AG10803 (cell line): ENCODE measurements at regions not wholly inside any gene's neighbourhood (a gene's known extent, or its start where the extent isn't known, plus 50 kb on each side); places are given as distances from the start of the nearest gene placed in this dataset.
"Not testable (repeated sequence)": the region's sequence is repeated elsewhere in the genome, so short reads cannot be mapped to it uniquely, and the experiment has no call there.

ENCODE experiments used
- DNase-seq: peaks from one replicate; pipeline ENCODE4 v3.0.0; 2010; ENCODE audit warnings: low read depth
- H3K4me3 ChIP-seq: 2 replicates; pipeline ENCODE4 v1.5.1; 2011; ENCODE audit warnings: mild to moderate bottlenecking, low read length, control low read depth
- TF ChIP-seq, protein P1 (sequence below): conservative IDR thresholded peaks from 2 replicates; pipeline ENCODE4 v1.5.1; 2011; ENCODE audit warnings: mild to moderate bottlenecking, low read length, control low read depth, inconsistent platforms

DNA sequence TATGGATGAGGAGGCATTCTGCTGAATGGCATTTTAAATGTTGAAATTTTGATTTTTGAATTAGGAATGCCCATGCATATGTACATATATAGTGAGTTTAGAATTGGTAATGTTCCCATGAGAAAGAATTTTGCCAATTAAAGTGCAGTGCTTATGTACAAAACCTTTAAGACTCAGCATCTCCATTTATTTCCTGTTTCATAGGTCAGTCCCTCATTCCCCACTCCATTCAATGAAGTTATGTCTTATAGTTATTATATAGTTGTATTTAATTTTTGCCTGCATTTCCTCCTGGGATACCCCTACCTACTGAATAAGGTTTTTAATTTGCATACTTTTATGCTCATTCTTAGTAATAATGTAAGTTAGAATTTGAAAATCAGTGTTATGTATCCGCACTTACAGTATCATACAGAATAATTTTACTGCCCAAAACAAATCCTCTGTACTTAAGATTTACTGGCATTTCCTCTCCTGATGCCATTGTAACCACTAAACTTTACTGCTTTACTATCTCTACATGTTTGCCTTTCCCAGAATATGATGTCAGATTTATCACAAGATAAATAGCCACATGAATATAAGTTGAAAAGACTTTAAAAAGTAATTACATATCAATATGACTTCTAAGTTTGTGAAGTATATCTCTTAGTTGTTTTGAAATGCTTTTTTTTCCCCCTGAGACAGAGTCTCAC, 389.1 kb upstream of the NDN start:
- no peak for DNase-seq
- TF ChIP-seq, protein P1, sequence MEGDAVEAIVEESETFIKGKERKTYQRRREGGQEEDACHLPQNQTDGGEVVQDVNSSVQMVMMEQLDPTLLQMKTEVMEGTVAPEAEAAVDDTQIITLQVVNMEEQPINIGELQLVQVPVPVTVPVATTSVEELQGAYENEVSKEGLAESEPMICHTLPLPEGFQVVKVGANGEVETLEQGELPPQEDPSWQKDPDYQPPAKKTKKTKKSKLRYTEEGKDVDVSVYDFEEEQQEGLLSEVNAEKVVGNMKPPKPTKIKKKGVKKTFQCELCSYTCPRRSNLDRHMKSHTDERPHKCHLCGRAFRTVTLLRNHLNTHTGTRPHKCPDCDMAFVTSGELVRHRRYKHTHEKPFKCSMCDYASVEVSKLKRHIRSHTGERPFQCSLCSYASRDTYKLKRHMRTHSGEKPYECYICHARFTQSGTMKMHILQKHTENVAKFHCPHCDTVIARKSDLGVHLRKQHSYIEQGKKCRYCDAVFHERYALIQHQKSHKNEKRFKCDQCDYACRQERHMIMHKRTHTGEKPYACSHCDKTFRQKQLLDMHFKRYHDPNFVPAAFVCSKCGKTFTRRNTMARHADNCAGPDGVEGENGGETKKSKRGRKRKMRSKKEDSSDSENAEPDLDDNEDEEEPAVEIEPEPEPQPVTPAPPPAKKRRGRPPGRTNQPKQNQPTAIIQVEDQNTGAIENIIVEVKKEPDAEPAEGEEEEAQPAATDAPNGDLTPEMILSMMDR = no peak
- H3K4me3 ChIP-seq = no peak overlapping the region

DNA sequence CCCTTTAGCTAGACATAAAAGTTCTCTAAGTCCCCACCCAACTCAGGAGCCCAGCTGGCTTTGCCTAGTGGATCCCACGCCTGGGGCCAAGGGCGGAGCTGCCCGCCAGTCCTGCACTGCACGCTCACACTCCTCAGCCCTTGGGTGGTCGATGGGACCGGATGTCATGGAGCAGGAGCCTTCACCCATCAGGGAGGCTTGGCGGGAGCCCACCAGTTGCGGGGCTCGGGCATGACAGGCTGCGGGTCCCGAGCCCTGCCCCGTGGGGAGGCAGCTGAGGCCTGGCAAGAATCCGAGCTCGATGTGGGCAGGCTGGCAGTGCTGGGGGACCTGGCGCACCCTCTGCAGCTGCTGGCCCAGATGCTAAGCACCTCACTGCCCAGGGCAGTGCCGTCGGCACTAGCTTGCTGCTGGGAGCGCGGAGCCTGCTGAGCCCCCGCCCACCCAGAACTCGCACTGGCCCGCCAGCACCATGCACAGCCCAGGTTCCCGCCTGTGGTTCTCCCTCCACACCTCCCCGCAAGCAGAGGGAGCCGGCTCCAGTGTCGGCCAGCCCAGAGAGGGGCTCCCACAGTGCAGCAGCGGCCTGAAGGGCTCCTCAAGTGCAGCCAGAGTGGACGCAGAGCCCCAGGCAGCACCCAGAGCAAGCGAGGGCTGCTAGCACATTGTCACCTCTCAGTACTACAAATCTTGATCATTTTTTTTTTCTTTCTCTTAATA, 391.4 kb upstream of the NDN start:
- TF ChIP-seq, protein P1 = no peak
- no peak overlapping the region for H3K4me3 ChIP-seq
- no peak for DNase-seq

DNA sequence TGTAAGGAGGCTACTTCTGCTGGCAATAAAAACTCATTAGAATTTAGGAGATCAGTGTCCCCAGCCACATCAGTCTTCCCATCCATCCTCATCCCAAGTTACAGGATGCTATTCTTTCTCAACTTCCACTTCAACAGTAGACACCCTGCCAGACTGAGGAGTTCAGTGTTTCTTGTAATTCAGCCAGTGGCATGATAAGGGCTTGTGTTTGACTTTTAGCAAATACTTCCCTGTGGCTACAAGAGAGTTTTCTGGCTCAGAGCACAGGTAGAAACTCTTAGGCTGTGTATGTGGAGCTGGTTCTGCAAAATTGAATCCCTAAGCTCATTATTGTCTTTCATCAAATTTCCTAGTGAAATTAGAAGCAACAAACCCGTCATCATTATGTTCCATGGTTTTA, 401.8 kb upstream of the NDN start:
- DNase-seq, H3K4me3 ChIP-seq: not testable (repeated sequence)

DNA sequence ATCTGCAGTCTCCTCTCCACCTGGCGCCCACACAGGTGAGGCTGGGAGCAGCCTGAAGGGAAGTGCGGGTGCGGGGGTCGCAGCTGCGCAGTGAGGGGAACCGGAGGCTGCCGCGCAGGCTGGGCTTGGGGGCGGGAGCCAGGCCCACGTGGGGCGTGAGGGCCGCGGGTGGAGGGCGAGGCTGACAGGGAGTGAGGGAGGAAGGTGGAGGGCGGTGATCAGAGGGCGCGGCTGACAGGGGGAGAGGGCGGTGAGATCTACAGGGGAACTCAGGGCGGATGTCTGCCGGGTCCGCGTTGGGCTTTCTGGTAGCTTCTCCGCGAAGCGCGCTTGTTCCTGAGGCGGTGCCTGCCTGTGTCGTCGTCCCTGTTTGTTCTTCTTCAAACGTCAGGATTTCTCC, 414.4 kb upstream of the NDN start:
- not testable (repeated sequence) for H3K4me3 ChIP-seq, DNase-seq

DNA sequence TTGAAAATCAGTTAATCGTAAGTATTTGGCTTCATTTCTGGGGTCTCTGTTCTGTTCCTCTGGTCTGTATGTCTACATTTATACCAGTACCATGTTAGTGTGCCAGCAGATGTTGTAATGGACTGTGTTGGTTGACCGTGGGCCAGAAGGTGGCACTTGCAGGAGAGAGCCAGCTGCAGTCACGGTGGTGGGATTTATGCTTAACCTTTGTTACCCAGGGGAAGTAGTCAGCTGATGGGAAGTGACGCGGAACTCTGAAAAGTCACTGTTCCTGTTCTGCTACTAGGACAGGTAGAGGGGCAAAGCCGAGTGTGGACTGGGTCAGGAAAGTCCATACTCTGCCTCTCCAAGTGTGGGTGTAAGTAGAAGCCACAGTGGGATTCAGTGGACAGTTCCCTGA, 420.4 kb upstream of the NDN start:
- H3K4me3 ChIP-seq, DNase-seq: not testable (repeated sequence)

DNA sequence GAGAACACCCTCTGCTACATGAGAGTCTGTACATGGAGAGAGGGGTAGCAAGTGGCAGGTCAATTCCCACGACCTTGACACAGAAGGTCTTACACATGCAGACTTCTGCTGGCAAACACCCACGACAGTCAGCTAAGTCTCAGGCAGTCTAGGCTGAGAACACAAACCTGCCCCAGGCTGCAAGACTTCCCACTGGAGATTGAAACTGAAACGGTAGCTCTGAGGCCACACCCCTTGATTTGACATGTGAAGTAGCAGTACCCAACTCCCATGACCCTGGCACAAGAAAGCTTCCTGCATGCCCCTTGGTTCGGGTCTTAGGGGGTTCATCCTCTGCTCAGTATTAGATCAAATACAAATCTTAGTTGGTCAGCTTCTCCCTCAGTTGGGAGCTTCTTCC, 420.8 kb upstream of the NDN start:
- H3K4me3 ChIP-seq, DNase-seq: not testable (repeated sequence)

DNA sequence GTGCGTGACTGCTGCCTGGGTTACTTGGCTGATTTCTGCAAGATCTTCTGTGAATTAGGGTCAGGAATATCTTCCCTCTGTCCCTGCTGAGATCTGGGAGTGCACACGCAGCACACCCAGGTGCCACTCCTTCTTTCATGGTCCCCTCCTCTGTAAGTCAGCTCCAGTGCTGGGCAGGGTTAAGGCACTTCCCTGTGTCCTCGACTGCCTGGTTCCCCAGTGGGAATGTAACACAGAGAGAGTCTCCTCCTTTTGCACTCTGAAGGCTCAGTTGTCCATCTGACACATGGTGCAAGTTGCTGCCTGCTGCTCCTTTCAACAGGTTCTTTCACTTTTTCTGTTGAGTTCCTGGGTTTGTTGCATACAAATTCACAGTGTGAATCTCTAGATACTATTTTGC, 421.2 kb upstream of the NDN start:
- H3K4me3 ChIP-seq, DNase-seq: not testable (repeated sequence)

DNA sequence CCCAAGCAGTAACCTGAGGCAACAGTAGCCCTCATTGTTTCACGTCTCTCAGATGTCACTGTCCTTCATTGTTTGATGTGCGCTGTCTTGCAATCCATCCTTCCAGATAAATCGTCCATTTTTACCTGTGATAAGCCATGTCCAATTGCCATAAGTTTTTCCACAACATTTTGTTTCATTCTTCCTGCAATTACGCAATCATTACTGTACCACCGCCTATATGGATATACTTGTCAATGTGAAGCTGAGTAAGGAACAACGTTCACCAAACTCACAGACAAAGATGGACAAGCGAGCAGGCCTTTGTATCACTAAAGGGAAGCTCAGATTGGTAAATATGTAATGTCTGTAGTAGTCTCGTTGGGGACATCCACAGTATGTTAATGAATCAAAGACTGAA, 452.5 kb upstream of the NDN start:
- DNase-seq, H3K4me3 ChIP-seq: not testable (repeated sequence)

DNA sequence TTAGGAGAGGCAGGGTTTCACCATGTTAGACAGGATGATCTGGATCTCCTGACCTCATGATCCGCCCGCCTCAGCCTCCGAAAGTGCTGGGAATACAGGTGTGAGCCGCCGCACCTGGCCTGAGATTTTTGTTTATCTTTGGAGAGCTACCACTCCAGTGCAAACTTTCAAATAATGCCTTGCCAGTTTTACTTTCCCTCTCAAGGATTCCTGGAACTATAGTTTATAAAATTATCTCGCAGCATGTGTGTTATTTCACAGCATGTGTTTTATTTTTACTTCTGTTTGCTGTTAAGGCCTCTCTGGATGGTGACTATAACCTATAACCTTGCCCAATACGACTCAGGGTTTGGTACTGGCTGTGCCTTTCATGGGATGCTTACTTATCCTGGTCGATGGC, 458.0 kb upstream of the NDN start:
- DNase-seq, H3K4me3 ChIP-seq: not testable (repeated sequence)

DNA sequence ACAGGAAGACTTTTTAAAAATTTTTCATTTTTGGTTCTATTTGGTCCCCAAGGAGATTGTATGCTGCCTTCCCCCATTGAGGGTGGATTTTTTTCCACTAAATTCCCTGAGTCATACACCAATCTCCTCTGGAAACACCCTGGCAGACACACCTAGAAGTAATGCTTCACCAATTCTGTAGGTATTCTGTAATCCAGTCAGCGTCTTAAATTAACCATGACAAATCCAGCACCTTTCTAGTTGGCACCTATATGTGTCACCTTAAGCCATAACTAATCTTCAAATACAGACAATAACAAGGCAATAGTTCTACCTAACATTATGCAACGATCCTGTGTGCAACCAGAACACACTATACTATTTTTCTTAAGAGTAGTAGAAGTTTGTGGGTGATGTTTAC, 459.1 kb upstream of the NDN start:
- TF ChIP-seq, protein P1 = no peak
- no peak for DNase-seq
- no peak overlapping the region for H3K4me3 ChIP-seq

DNA sequence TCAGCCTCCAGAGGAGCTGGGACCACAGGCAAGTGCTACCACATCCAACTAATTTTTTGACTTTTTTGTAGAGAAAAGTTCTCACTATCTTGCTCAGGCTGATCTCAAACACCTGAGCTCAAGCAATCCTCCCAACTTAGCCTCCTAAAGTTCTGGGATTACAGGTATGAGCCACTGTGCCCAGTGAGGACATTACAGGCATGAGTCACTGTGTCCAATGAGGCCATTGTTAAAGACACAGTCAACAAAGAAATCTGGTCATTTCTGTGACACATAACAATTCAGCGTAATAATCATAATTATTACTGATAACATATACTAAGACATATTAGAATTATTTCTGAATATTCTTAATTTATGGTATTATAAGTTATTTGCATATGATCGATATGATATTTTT, 463.4 kb upstream of the NDN start:
- no peak for DNase-seq
- H3K4me3 ChIP-seq = no peak overlapping the region
- TF ChIP-seq, protein P1 = no peak

DNA sequence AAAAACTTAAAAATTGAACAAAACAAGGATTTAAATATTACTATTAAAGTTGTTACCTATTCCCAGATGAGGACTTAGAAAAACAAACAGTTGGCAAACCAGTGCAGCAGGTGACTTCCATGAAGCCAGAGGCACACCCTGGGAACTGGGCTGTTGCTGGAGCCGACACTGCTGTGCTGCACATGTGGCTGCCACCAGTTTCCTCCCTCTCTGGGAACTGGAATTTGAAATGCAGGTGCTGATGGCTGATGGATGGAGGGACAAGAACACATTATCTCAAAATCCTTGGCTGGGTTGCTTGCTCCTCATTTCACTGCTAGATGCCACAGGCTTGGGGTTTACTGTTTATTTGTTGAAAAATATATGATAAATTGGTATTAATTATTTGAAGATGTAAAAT, 471.2 kb upstream of the NDN start:
- not testable (repeated sequence) for H3K4me3 ChIP-seq, DNase-seq

DNA sequence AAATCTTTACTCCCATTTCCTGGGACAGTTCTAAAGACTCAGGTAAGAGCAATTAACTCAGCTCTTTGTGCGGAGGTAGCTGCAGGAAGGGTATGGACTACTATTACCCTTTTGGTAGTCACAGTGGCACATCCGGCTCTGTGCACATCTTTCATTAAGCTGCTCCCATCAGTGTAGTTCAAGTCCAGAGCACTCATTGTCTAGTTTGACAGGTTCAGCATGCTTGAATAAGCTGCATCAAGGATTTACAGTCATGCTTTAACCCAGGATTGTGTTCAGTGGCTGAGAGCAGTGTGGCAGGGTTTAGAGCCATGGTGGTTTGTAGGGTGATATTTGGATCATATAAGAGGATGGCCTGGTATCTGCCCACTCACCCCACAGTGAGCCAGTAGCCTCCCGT, 478.4 kb upstream of the NDN start:
- not testable (repeated sequence) for H3K4me3 ChIP-seq

DNA sequence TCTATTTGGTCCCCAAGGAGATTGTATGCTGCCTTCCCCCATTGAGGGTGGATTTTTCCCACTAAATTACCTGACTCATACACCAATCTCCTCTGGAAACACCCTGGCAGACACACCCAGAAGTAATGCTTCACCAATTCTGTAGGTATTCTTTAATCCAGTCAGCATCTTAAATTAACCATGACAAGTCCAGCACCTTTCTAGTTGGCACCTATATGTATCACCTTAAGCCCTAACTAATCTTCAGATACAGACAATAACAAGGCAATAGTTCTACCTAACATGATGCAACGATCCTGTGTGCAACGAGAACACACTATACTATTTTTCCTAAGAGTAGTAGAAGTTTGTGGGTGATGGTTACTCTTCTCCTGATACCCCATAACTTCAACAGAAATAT, 473.3 kb upstream of the NPAP1 start:
- not testable (repeated sequence) for DNase-seq

More for the DNA sequence above, 478.4 kb upstream of the NDN start:
- DNase-seq = not testable (repeated sequence)

More for the DNA sequence above, 473.3 kb upstream of the NPAP1 start:
- H3K4me3 ChIP-seq = not testable (repeated sequence)
